Heart right ventricle (tissue), 16 donors: ENCODE measurements at regions not wholly inside any gene's neighbourhood (a gene's known extent, or its start where the extent isn't known, plus 50 kb on each side); places are given as distances from the start of the nearest gene placed in this dataset.

Experiments used
- ATAC-seq, 8 donors: fragments of 200-7000 bp; cut with Tn5 transposase; one replicate each; pipeline ENCODE4 v1.9.1; 2020; ENCODE audit warnings: mild to moderate bottlenecking in 8 of 8, moderate library complexity in 8 of 8, moderate number of reproducible peaks in 1 of 8
- DNase-seq, 2 donors: peaks; one replicate each; pipeline ENCODE4 v3.0.0-alpha.2; 2020
- H3K27ac ChIP-seq, 10 donors: fragments of 200-600 bp; sonication (generic) in 2 of 10; one replicate each; pipeline versions ENCODE4 v1.5.0 to v1.8.0; 2020 to 2022; ENCODE audit warnings: mild to moderate bottlenecking in 3 of 10
- H3K27me3 ChIP-seq, 7 donors: fragments of 200-600 bp; one replicate each; pipeline ENCODE4 v1.8.0; 2021 to 2022; ENCODE audit warnings: mild to moderate bottlenecking in 2 of 7
- H3K36me3 ChIP-seq, 9 donors: fragments of 200-600 bp; sonication (generic) in 1 of 9; one replicate each; pipeline versions ENCODE4 v1.5.0 to v1.8.0; 2020 to 2022; ENCODE audit warnings: mild to moderate bottlenecking in 2 of 9
- H3K4me1 ChIP-seq, 9 donors: fragments of 200-600 bp; sonication (generic) in 1 of 9; one replicate each; pipeline versions ENCODE4 v1.5.0 to v1.8.0; 2020 to 2022; ENCODE audit warnings: mild to moderate bottlenecking in 4 of 9
- H3K4me3 ChIP-seq, 10 donors: fragments of 200-600 bp; sonication (generic) in 2 of 10; one replicate each; pipeline versions ENCODE4 v1.5.0 to v1.8.0; 2020 to 2022; ENCODE audit warnings: mild to moderate bottlenecking in 7 of 10, moderate library complexity in 2 of 10
- H3K9me3 ChIP-seq, 11 donors: fragments of 200-600 bp in 10 of 11; sonication (generic) in 2 of 11; one replicate each; pipeline versions ENCODE4 v1.5.0 to v1.8.0; 2013 to 2022; ENCODE audit warnings: mild to moderate bottlenecking in 2 of 11, control low read depth in 1 of 11, moderate library complexity in 1 of 11
- CTCF ChIP-seq, 9 donors: fragments of 200-600 bp; sonication (generic) in 2 of 9; IDR thresholded peaks; one replicate each; pipeline versions ENCODE4 v1.5.0 to v1.8.0; 2021 to 2022; ENCODE audit warnings: antibody characterized with exemption in 9 of 9, mild to moderate bottlenecking in 5 of 9, moderate library complexity in 1 of 9
- WGBS, 2 donors: extraction: QIAGEN DNeasy Blood & Tissue Kit; methylation state at CpG; one replicate each; pipeline ENCODE4 v1.1.7; 2013; ENCODE audit warnings: inconsistent platforms in 1 of 2; 5-methylcytosine and 5-hydroxymethylcytosine counted together
- intact Hi-C, 10 donors: fragments of 100-400 bp; cut with DNase I; formaldehyde crosslinking; loops; one replicate each; pipeline versions ENCODE4 v1.11.1 to v1.14.2; 2022
- donor health status: Arrhythmogenic right ventricular cardiomyopathy.
- donor health status: ischemic (EF 13 %, LVEDD 7.1; RV severe dilation, severe dysfunction).
- donor health status: healthy with polysubstance abuse.
- donor health status: DM: no; HTN: yes; CAD: no.
- donor health status: DM: no; HTN: no; CAD: no.
- donor health status: ischemic (EF 25% LVEDD 6.9; RV normal size, moderate dysfunction).
- donor health status: ischemic (EF 25% LVEDD 5.7; RV mildly dilated, moderate dysfunction).
- donor health status: healthy.
- donor health status: DM: yes; HTN: yes; CAD: no.
- donor health status: Ischemic cardiomyopathy.
- donor health status: ischemic (EF 35%, LVEDD 5.7; RV mildly dilated, moderate dysfunction).
- donor health status: nonischemic (EF 11% LVEDD 7.7; RV severe dilation, severe dysfunction).
- donor health status: DM: yes; HTN: yes; CAD: no.
- donor health status: PGD.
- donor health status: ischemic (EF 29% LVEDD 5.4; RV normal size, mild dysfunction).
- donor health status: nonischemic (EF 23%, LVEDD 6.1; RV moderate dilation, normal function).

- TF ChIP-seq CTCF (IDR thresholded peaks at IDR 0.05): no peak
- H3K4me1 ChIP-seq: peaks cover 0 to 26% (median 0%) of the 10 kb centered on the region in 9 donors
- no peaks in the 10 kb centered on the region for H3K27me3 ChIP-seq
- peaks cover 0 to 12% (median 4%) of the 10 kb centered on the region in 11 donors for H3K9me3 ChIP-seq
- H3K4me3 ChIP-seq: no peak overlapping the region
- 48 to 54% methylated on average over 7 of the region's 7 CpGs for WGBS, 2 donors
- no peak for DNase-seq
- ATAC-seq: no peak
- H3K36me3 ChIP-seq: no peaks in the 10 kb centered on the region
- H3K27ac ChIP-seq: no peak overlapping the region
- intact Hi-C loops: loop anchor here in 2 of 10 donors (10.0 kb wide), 2 partner anchors 69 to 189 kb away; no protein-coding TSS in a partner anchor
Measured at GRCh38 chr9:109585796-109586195, 87.7 kb upstream of the PTPN3 start.

GRCh38 chr9:109586993-109587392 lies 88.9 kb upstream of the PTPN3 start:
- H3K4me1 ChIP-seq: peaks cover 0 to 30% (median 0%) of the 10 kb centered on the region in 9 donors
- no peak overlapping the region for H3K4me3 ChIP-seq
- DNase-seq (no peak), ATAC-seq (no peak)
- 92 to 95% methylated on average over 4 of the region's 4 CpGs for WGBS, 2 donors
- no peaks in the 10 kb centered on the region for H3K27me3 ChIP-seq
- H3K27ac ChIP-seq: no peak overlapping the region
- TF ChIP-seq CTCF (IDR thresholded peaks at IDR 0.05): no peak
- H3K9me3 ChIP-seq: peaks cover 0 to 12% (median 4%) of the 10 kb centered on the region in 11 donors
- intact Hi-C loops: loop anchor here in 2 of 10 donors (10.0 kb wide), 2 partner anchors 68 to 188 kb away; no protein-coding TSS in a partner anchor
- H3K36me3 ChIP-seq: no peaks in the 10 kb centered on the region

- Histone ChIP-seq H3K27ac (peak overlapping the region in 7 of 10 donors; percentile 57 to 87 (median 77)), H3K27me3 (no peaks in the 10 kb centered on the region), H3K36me3 (no peaks in the 10 kb centered on the region), H3K4me1 (peaks cover 0 to 30% (median 0%) of the 10 kb centered on the region in 9 donors), H3K9me3 (peaks cover 0 to 8% (median 4%) of the 10 kb centered on the region in 11 donors), H3K4me3 (no peak overlapping the region)
- TF ChIP-seq CTCF (IDR thresholded peaks at IDR 0.05): peak in 1 of 9 donors; percentile 4
- DNase-seq: no peak
- 38 to 57% methylated on average over 3 of the region's 3 CpGs for WGBS, 2 donors
- intact Hi-C loops: loop anchor here in 2 of 10 donors (10.0 kb wide), 2 partner anchors 66 to 186 kb away; no protein-coding TSS in a partner anchor
- ATAC-seq: peak; percentile 46 to 92 (median 86)
Measured at GRCh38 chr9:109588415-109588814, 90.3 kb upstream of the PTPN3 start.

GRCh38 chr9:109590966-109591365 lies 92.9 kb upstream of the PTPN3 start:
- Histone ChIP-seq H3K27ac (peak overlapping the region in 6 of 10 donors; percentile 15 to 66 (median 62)), H3K27me3 (no peaks in the 10 kb centered on the region), H3K4me1 (peaks cover 0 to 30% (median 0%) of the 10 kb centered on the region in 9 donors), H3K4me3 (no peak overlapping the region), H3K36me3 (no peaks in the 10 kb centered on the region), H3K9me3 (peaks cover 0 to 8% (median 4%) of the 10 kb centered on the region in 11 donors)
- no peak for TF ChIP-seq CTCF (IDR thresholded peaks at IDR 0.05)
- intact Hi-C loops: no loop called here
- ATAC-seq: peak in 7 of 8 donors; percentile 21 to 76 (median 59)
- DNase-seq: peak; percentile 27 to 55
- 36 to 58% methylated on average over 5 of the region's 5 CpGs for WGBS, 2 donors
